ENCODE measurements at regions not wholly inside any gene's neighbourhood (a gene's known extent, or its start where the extent isn't known, plus 50 kb on each side); places are given as distances from the start of the nearest gene placed in this dataset.

GRCh38 chr6:87923389-87924050 is 124.1 kb upstream of the SPACA1 start:
- TF ChIP-seq CTCF (conservative IDR thresholded peaks at IDR 0.05; ENCODE audit: low read length) (no peak), EZH2phosphoT487 (IDR thresholded peaks at IDR 0.05; ENCODE audit: borderline replicate concordance, low read depth, low read length) (no peak)
